Prostate gland (tissue), 2 donors: ENCODE measurements at regions not wholly inside any gene's neighbourhood (a gene's known extent, or its start where the extent isn't known, plus 50 kb on each side); places are given as distances from the start of the nearest gene placed in this dataset.

Experiments used
- CTCF ChIP-seq, 4 experiments: fragments of 200-600 bp in 2 of 4; fragments of 450-650 bp in 2 of 4; sonication (generic) in 2 of 4; IDR thresholded peaks; 1 replicate in 3 of 4; 2 replicates in 1 of 4; pipeline ENCODE4 v1.5.1; 2016 to 2019; ENCODE audit warnings: antibody characterized with exemption in 4 of 4, mild to moderate bottlenecking in 2 of 4, moderate library complexity in 2 of 4
- POLR2AphosphoS5 ChIP-seq: sonication (generic); formaldehyde crosslinking; IDR thresholded peaks from one replicate; pipeline ENCODE4 v1.6.1; 2017; ENCODE audit warnings: antibody characterized with exemption

GRCh38 chr2:156944871-156945270 lies 312.6 kb upstream of the GALNT5 start:
- TF ChIP-seq CTCF (IDR thresholded peaks at IDR 0.05) (no peak), POLR2AphosphoS5 (no peak)
